NOMO-1 treated with DMSO at 0.1 percent for 48 hours (cell line): ENCODE measurements at regions not wholly inside any gene's neighbourhood (a gene's known extent, or its start where the extent isn't known, plus 50 kb on each side); places are given as distances from the start of the nearest gene placed in this dataset.

Experiments used
- DNase-seq: peaks from one replicate; lab custom pipeline; 2025; ENCODE audit not compliant: unreplicated experiment; lab: John Stamatoyannopoulos, UW

GRCh38 chr18:8942909-8943545, 159.5 kb upstream of the NDUFV2 start:
- DNase-seq: no peak

GRCh38 chr18:8943900-8944870, 158.3 kb upstream of the NDUFV2 start:
- DNase-seq: no peak

- no peak for DNase-seq
These were observed 157.6 kb upstream of the NDUFV2 start for GRCh38 chr18:8944871-8945245.

GRCh38 chr18:8945514-8945913, 157.0 kb upstream of the NDUFV2 start:
- DNase-seq: no peak

- DNase-seq: no peak
These were observed 156.2 kb upstream of the NDUFV2 start for GRCh38 chr18:8946066-8946838.

GRCh38 chr18:8947566-8947965, 154.9 kb upstream of the NDUFV2 start:
- no peak for DNase-seq

- no peak for DNase-seq
These were observed 154.5 kb upstream of the NDUFV2 start for GRCh38 chr18:8948011-8948410.

- no peak for DNase-seq
These were observed 153.9 kb upstream of the NDUFV2 start for GRCh38 chr18:8948471-8949149.

- no peak for DNase-seq
These were observed 153.3 kb upstream of the NDUFV2 start for GRCh38 chr18:8949206-8949605.

- DNase-seq: no peak
These were observed 151.0 kb upstream of the NDUFV2 start for GRCh38 chr18:8951491-8951890.

- no peak for DNase-seq
These were observed 150.3 kb upstream of the NDUFV2 start for GRCh38 chr18:8952174-8952573.

GRCh38 chr18:8952769-8953760, 149.4 kb upstream of the NDUFV2 start:
- DNase-seq: no peak

- no peak for DNase-seq
These were observed 144.8 kb upstream of the NDUFV2 start for GRCh38 chr18:8957731-8958130.

GRCh38 chr18:8958660-8959059, 143.8 kb upstream of the NDUFV2 start:
- DNase-seq: no peak

GRCh38 chr18:8959551-8960135, 142.9 kb upstream of the NDUFV2 start:
- DNase-seq: no peak

- no peak for DNase-seq
These were observed 141.5 kb upstream of the NDUFV2 start for GRCh38 chr18:8960740-8961657.

GRCh38 chr18:8962192-8962779, 140.2 kb upstream of the NDUFV2 start:
- no peak for DNase-seq
